Transverse colon (tissue), 4 donors: ENCODE measurements at regions not wholly inside any gene's neighbourhood (a gene's known extent, or its start where the extent isn't known, plus 50 kb on each side); places are given as distances from the start of the nearest gene placed in this dataset.

Source experiments
- DNase-seq: peaks from one replicate; pipeline ENCODE4 v3.0.0-alpha.2; 2019
- H3K27ac ChIP-seq, 4 donors: fragments of 200-600 bp; sonication (generic); 2 replicates each; pipeline ENCODE4 v1.5.1; 2016 to 2018; ENCODE audit warnings: inconsistent platforms in 4 of 4
- H3K27me3 ChIP-seq: fragments of 200-600 bp; sonication (generic); 2 replicates; pipeline ENCODE4 v1.5.1; 2017; ENCODE audit warnings: inconsistent platforms
- H3K36me3 ChIP-seq, 4 donors: fragments of 200-600 bp; sonication (generic); 2 replicates each; pipeline ENCODE4 v1.5.1; 2017 to 2019; ENCODE audit warnings: inconsistent platforms in 4 of 4
- H3K4me1 ChIP-seq, 4 donors: fragments of 200-600 bp; sonication (generic); 2 replicates each; pipeline ENCODE4 v1.5.1; 2017 to 2020; ENCODE audit warnings: inconsistent platforms in 4 of 4
- H3K4me3 ChIP-seq, 4 donors: fragments of 200-600 bp; sonication (generic); 1 replicate in 1 of 4; 2 replicates in 3 of 4; pipeline versions ENCODE4 v1.5.1 to v1.6.1; 2017 to 2019; ENCODE audit warnings: inconsistent platforms in 4 of 4
- H3K9me3 ChIP-seq, 2 donors: fragments of 200-600 bp; sonication (generic); 2 replicates each; pipeline ENCODE4 v1.5.1; 2017 to 2019; ENCODE audit warnings: inconsistent platforms in 2 of 2
- CTCF ChIP-seq, 5 experiments: fragments of 200-600 bp in 3 of 5; fragments of 450-650 bp in 2 of 5; sonication (generic) in 3 of 5; IDR thresholded peaks; 1 replicate in 2 of 5; 2 replicates in 3 of 5; pipeline ENCODE4 v1.5.1; 2016 to 2017; ENCODE audit warnings: antibody characterized with exemption in 5 of 5, inconsistent platforms in 3 of 5, mild to moderate bottlenecking in 2 of 5, moderate library complexity in 1 of 5
- EP300 ChIP-seq: sonication (generic); formaldehyde crosslinking; IDR thresholded peaks from one replicate; pipeline ENCODE4 v1.6.1; 2017; ENCODE audit warnings: antibody characterized with exemption, low read depth
- POLR2A ChIP-seq: fragments of 450-650 bp; IDR thresholded peaks from one replicate; pipeline ENCODE4 v1.6.1; 2016; ENCODE audit warnings: antibody characterized with exemption, mild to moderate bottlenecking, moderate library complexity
- POLR2AphosphoS5 ChIP-seq, 3 donors: sonication (generic); formaldehyde crosslinking; IDR thresholded peaks; one replicate each; pipeline ENCODE4 v1.6.1; 2016; ENCODE audit warnings: antibody characterized with exemption in 3 of 3
- WGBS, 2 donors: methylation state at CpG; one replicate each; pipeline ENCODE4 v1.1.5; 2018; ENCODE audit warnings: low coverage in 1 of 2; 5-methylcytosine and 5-hydroxymethylcytosine counted together
- in situ Hi-C, 4 donors: fragments of 200-750 bp; cut with MboI; loops; one replicate each; pipeline versions ENCODE4 v1.15.0 to v1.15.1; 2017; ENCODE audit warnings: low sequenced_read_pairs in 3 of 4, low pct_ligation_motif_present in 1 of 4, low pct_unique_long_range_greater_than_20kb in 1 of 4
- intact Hi-C: fragments of 100-400 bp; cut with DNase I; formaldehyde crosslinking; loops from one replicate; pipeline ENCODE4 v1.15.1; 2023; ENCODE audit warnings: low total_unique reads

- DNase-seq = no peak
- intact Hi-C loops = no loop called here
- 81 to 100% methylated on average over 2 of the region's 2 CpGs for WGBS, 2 donors
Measured at GRCh38 chr14:58844544-58844943, 206.8 kb downstream of the DACT1 start.

GRCh38 chr14:58846682-58847465, 209.1 kb downstream of the DACT1 start:
- intact Hi-C loops (no loop called here), in situ Hi-C loops (no loop called here)
- TF ChIP-seq POLR2AphosphoS5 (IDR thresholded peaks at IDR 0.05) (no peak), POLR2A (no peak), EP300 (no peak), CTCF (IDR thresholded peaks at IDR 0.05) (no peak)
- H3K36me3 ChIP-seq = no peaks in the 10 kb centered on the region
- no peaks in the 10 kb centered on the region for H3K9me3 ChIP-seq
- no peaks in the 10 kb centered on the region for H3K27me3 ChIP-seq
- no peak for DNase-seq
- no peak overlapping the region for H3K27ac ChIP-seq
- no peak overlapping the region for H3K4me3 ChIP-seq
- 90 to 91% methylated on average over 4 to 5 of the region's 5 CpGs for WGBS, 2 donors
- peaks cover 0 to 6% (median 0%) of the 10 kb centered on the region in 4 donors for H3K4me1 ChIP-seq

More at GRCh38 chr14:58844544-58844943, 206.8 kb downstream of the DACT1 start:
- no peak overlapping the region for H3K27ac ChIP-seq
- no peaks in the 10 kb centered on the region for H3K36me3 ChIP-seq
- in situ Hi-C loops = no loop called here
- no peaks in the 10 kb centered on the region for H3K9me3 ChIP-seq
- H3K4me3 ChIP-seq = no peak overlapping the region
- peaks cover 0 to 3% (median 0%) of the 10 kb centered on the region in 4 donors for H3K4me1 ChIP-seq
- H3K27me3 ChIP-seq = no peaks in the 10 kb centered on the region
- TF ChIP-seq CTCF (IDR thresholded peaks at IDR 0.05) (no peak), POLR2A (no peak), EP300 (no peak), POLR2AphosphoS5 (IDR thresholded peaks at IDR 0.05) (no peak)

DNA sequence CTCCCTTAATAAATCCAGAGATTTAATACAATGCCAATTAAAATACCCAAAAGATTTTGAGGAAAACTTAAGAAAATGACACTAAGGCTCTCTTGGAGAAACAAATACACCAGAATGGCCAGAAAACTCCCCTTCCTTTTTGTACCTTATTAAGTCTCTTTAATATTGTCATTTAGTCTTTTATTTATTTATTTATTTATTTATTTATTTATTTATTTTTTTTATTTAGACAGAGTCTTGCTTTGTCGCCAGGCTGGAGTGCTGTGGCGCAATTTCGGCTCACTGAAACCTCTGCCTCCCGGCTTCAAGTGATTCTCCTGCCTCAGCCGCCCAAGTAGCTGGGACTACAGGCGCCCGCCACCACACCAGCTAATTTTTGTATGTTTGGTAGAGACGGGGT, 210.6 kb downstream of the DACT1 start:
- WGBS, 2 donors = 60 to 97% methylated on average over 1 to 8 of the region's 8 CpGs

DNA sequence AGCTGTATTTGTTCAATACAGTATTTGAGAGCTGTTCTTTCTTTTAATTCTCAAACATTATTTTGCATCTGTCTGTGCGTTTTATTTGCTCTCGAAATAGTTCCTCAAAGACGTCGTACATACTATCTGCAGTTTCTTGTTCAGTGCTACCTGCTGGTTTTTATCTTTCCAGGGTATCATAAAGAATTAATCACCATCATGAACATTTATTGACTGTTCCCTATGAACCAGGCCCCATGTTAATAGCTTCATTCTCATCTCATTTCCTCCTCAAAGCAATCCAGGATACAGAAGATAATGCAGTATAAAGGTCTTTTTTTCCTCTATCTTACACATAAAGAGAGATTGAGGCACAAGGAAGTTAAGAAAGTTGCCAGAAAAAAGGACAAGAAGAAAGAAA, 211.8 kb downstream of the DACT1 start:
- no peaks in the 10 kb centered on the region for H3K36me3 ChIP-seq
- no peaks in the 10 kb centered on the region for H3K9me3 ChIP-seq
- no peak overlapping the region for H3K27ac ChIP-seq
- 45 to 67% methylated on average over 4 of the region's 4 CpGs for WGBS, 2 donors
- DNase-seq = no peak
- intact Hi-C loops (no loop called here), in situ Hi-C loops (no loop called here)
- TF ChIP-seq CTCF (IDR thresholded peaks at IDR 0.05) (no peak), POLR2A (no peak), POLR2AphosphoS5 (IDR thresholded peaks at IDR 0.05) (no peak)
- H3K4me1 ChIP-seq = peaks cover 0 to 6% (median 0%) of the 10 kb centered on the region in 4 donors
- no peaks in the 10 kb centered on the region for H3K27me3 ChIP-seq
- H3K4me3 ChIP-seq = no peak overlapping the region

More for the DNA sequence above, 210.6 kb downstream of the DACT1 start:
- no peak overlapping the region for H3K27ac ChIP-seq
- no peak overlapping the region for H3K4me3 ChIP-seq
- peaks cover 0 to 6% (median 0%) of the 10 kb centered on the region in 4 donors for H3K4me1 ChIP-seq
- no peaks in the 10 kb centered on the region for H3K27me3 ChIP-seq
- intact Hi-C loops (no loop called here), in situ Hi-C loops (no loop called here)
- no peaks in the 10 kb centered on the region for H3K9me3 ChIP-seq
- H3K36me3 ChIP-seq = no peaks in the 10 kb centered on the region
- no peak for DNase-seq
- TF ChIP-seq POLR2AphosphoS5 (IDR thresholded peaks at IDR 0.05) (no peak), POLR2A (no peak), CTCF (IDR thresholded peaks at IDR 0.05) (no peak), EP300 (no peak)
